Ishikawa (cell line): ENCODE measurements at regions not wholly inside any gene's neighbourhood (a gene's known extent, or its start where the extent isn't known, plus 50 kb on each side); places are given as distances from the start of the nearest gene placed in this dataset.

ENCODE experiments used
- CEBPB ChIP-seq: IDR thresholded peaks from 2 replicates; pipeline ENCODE4 v1.6.1; 2012
- CREB1 ChIP-seq: IDR thresholded peaks from 2 replicates; pipeline ENCODE4 v1.6.1; 2012; ENCODE audit warnings: low read depth
- EGR1 ChIP-seq: IDR thresholded peaks from 2 replicates; pipeline ENCODE4 v1.6.1; 2012
- EP300 ChIP-seq: IDR thresholded peaks from 2 replicates; pipeline ENCODE4 v1.6.1; 2012; ENCODE audit warnings: borderline replicate concordance
- FOXM1 ChIP-seq: IDR thresholded peaks from 2 replicates; pipeline ENCODE4 v1.6.1; 2012; ENCODE audit warnings: low read depth, borderline replicate concordance
- NFIC ChIP-seq: IDR thresholded peaks from 2 replicates; pipeline ENCODE4 v1.6.1; 2012
- RAD21 ChIP-seq: IDR thresholded peaks from 2 replicates; pipeline ENCODE4 v1.6.1; 2012; ENCODE audit warnings: low read depth
- TAF1 ChIP-seq: IDR thresholded peaks from 2 replicates; pipeline ENCODE4 v1.6.1; 2012; ENCODE audit warnings: low read depth, mild to moderate bottlenecking
- TCF12 ChIP-seq: IDR thresholded peaks from 2 replicates; pipeline ENCODE4 v1.6.1; 2012; ENCODE audit warnings: low read depth
- TEAD4 ChIP-seq: IDR thresholded peaks from 2 replicates; pipeline ENCODE4 v1.6.1; 2012
- YY1 ChIP-seq: IDR thresholded peaks from 2 replicates; pipeline ENCODE4 v1.6.1; 2012; ENCODE audit warnings: low read depth
- ZBTB7A ChIP-seq: IDR thresholded peaks from 2 replicates; pipeline ENCODE4 v1.6.1; 2012; ENCODE audit warnings: low read depth
- TF ChIP-seq, protein P1 (sequence below): IDR thresholded peaks from 2 replicates; pipeline ENCODE4 v1.6.1; 2012; ENCODE audit warnings: low read depth, mild to moderate bottlenecking
- TF ChIP-seq, protein P2 (sequence below): IDR thresholded peaks from 2 replicates; pipeline ENCODE4 v1.6.1; 2012
- TF ChIP-seq, protein P3 (sequence below): IDR thresholded peaks from 2 replicates; pipeline ENCODE4 v1.6.1; 2012

DNA sequence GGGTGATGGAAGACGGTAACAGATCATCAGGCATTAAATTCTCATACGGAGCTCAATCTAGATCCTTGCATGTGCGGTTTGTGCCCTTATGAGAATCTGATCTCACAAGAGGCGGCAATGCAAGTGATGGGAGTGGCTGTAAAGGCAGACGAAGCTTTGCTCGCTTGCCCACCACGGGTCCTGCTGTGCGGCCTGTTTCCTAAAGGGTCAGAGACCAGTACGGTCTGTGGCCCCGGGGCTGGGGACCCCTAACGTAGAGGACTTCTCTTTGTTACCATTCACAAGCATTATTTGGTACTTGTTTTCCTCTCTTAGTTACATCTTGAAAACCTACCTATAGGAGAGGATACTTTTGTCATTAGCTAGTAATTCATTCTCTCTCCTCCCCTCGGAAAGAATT lies 221.0 kb downstream of the ADAM29 start:
- TF ChIP-seq CREB1 (no peak), EGR1 (no peak), TAF1 (no peak), FOXM1 (no peak), TCF12 (no peak), NFIC (no peak), ZBTB7A (no peak), CEBPB (no peak), TEAD4 (no peak), EP300 (no peak), RAD21 (no peak)
- TF ChIP-seq, protein P1, sequence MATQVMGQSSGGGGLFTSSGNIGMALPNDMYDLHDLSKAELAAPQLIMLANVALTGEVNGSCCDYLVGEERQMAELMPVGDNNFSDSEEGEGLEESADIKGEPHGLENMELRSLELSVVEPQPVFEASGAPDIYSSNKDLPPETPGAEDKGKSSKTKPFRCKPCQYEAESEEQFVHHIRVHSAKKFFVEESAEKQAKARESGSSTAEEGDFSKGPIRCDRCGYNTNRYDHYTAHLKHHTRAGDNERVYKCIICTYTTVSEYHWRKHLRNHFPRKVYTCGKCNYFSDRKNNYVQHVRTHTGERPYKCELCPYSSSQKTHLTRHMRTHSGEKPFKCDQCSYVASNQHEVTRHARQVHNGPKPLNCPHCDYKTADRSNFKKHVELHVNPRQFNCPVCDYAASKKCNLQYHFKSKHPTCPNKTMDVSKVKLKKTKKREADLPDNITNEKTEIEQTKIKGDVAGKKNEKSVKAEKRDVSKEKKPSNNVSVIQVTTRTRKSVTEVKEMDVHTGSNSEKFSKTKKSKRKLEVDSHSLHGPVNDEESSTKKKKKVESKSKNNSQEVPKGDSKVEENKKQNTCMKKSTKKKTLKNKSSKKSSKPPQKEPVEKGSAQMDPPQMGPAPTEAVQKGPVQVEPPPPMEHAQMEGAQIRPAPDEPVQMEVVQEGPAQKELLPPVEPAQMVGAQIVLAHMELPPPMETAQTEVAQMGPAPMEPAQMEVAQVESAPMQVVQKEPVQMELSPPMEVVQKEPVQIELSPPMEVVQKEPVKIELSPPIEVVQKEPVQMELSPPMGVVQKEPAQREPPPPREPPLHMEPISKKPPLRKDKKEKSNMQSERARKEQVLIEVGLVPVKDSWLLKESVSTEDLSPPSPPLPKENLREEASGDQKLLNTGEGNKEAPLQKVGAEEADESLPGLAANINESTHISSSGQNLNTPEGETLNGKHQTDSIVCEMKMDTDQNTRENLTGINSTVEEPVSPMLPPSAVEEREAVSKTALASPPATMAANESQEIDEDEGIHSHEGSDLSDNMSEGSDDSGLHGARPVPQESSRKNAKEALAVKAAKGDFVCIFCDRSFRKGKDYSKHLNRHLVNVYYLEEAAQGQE: no peak
- TF ChIP-seq, protein P2, sequence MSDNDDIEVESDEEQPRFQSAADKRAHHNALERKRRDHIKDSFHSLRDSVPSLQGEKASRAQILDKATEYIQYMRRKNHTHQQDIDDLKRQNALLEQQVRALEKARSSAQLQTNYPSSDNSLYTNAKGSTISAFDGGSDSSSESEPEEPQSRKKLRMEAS: no peak
- TF ChIP-seq, protein P3, sequence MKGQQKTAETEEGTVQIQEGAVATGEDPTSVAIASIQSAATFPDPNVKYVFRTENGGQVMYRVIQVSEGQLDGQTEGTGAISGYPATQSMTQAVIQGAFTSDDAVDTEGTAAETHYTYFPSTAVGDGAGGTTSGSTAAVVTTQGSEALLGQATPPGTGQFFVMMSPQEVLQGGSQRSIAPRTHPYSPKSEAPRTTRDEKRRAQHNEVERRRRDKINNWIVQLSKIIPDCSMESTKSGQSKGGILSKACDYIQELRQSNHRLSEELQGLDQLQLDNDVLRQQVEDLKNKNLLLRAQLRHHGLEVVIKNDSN: no peak

DNA sequence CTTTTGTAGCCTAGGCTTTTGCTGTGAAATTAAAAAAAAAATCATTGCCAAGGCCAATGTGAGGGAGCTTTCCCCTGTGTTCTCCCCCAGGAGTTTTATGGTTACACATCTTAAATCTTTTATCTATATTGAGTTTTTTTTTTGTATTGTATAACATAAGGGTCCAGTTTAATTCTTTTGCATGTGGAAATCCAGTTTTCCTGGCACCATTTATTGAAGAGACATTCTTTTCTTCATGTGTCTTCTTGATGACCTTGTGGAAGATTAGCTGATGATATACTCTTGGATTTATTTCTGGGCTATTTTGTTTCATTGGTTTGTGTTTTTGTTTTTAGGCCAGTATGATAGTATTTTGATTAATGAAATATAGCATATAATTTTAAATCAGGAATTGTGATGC lies 225.0 kb downstream of the ADAM29 start:
- TF ChIP-seq TCF12: no peak
- no peak for TF ChIP-seq RAD21
- TF ChIP-seq CEBPB: no peak
- TF ChIP-seq TAF1: no peak
- no peak for TF ChIP-seq EGR1
- TF ChIP-seq, protein P1: no peak
- TF ChIP-seq, protein P2: no peak
- no peak for TF ChIP-seq NFIC
- TF ChIP-seq ZBTB7A: no peak
- TF ChIP-seq CREB1: no peak
- TF ChIP-seq YY1: no peak
- no peak for TF ChIP-seq FOXM1
- no peak for TF ChIP-seq TEAD4
- no peak for TF ChIP-seq EP300
- TF ChIP-seq, protein P3: no peak

DNA sequence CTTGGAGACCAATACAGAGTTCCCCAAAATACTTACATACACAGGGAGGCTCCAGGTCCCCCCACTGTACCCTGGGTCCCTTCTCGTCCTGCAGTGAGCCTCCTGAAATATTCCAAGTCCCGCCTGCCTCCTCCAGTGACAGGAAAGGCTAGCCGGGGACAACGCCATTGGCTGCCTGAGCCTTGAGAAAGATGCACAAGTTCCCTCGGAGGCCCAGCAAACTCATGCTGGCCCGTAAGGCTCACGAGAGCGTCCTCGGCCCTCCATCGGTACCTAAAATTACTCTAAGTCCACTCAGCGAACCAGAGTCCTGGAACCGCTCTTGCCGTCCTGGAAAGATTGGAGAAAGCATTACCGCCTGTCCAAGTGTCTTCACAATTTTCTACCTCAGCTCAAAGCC lies 228.6 kb downstream of the ADAM29 start:
- TF ChIP-seq, protein P3: no peak
- TF ChIP-seq FOXM1 (no peak), TCF12 (no peak), RAD21 (no peak), CEBPB (no peak), NFIC (no peak), TAF1 (no peak), YY1 (no peak), EP300 (no peak), TEAD4 (no peak), EGR1 (no peak), ZBTB7A (no peak), CREB1 (no peak)
- TF ChIP-seq, protein P1: no peak
- TF ChIP-seq, protein P2: no peak

DNA sequence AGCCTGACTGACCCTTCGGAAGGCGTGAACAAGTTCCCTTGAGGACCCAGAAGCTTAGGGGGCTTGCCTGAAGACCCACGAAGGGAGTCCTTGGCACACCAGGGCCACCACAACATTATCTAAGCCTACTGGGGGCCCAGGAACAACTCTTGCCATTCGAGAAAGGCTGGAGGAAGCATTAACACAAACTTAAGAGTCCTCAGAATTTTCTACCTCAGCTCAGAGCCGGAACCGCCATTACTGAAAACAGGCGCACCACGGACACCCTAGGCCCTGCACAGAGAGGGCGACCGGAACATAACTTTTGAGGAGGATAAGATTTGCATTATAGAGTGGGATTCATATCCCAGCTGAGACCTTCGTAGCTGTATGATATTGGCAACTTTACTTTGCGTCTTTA lies 229.1 kb downstream of the ADAM29 start:
- TF ChIP-seq RAD21 (no peak), TEAD4 (no peak), FOXM1 (no peak), CREB1 (no peak), CEBPB (no peak)
- TF ChIP-seq, protein P1: no peak
